OCI-LY1 (cell line): ENCODE measurements at regions not wholly inside any gene's neighbourhood (a gene's known extent, or its start where the extent isn't known, plus 50 kb on each side); places are given as distances from the start of the nearest gene placed in this dataset.

ENCODE experiments used
- H2AFZ ChIP-seq: fragments of 200-600 bp; sonication (generic), shearing (Covaris generic); 2 replicates; pipeline ENCODE4 v1.6.0; 2014; ENCODE audit warnings: antibody characterized with exemption, mild to moderate bottlenecking, low read length
- H3F3A ChIP-seq: fragments of 200-600 bp; sonication (generic), shearing (Covaris generic); 2 replicates; pipeline ENCODE4 v1.6.0; 2014; ENCODE audit warnings: mild to moderate bottlenecking, antibody characterized with exemption, low read length, moderate library complexity; ENCODE audit not compliant: insufficient read depth
- H3K27ac ChIP-seq: fragments of 200-600 bp; sonication (generic); 2 replicates; pipeline ENCODE4 v1.5.1; 2014; ENCODE audit warnings: low read length, mixed run types, mild to moderate bottlenecking, low read depth; ENCODE audit not compliant: poor library complexity, severe bottlenecking
- H3K27me3 ChIP-seq: fragments of 200-600 bp; sonication (generic); 2 replicates; pipeline ENCODE4 v1.6.0; 2014; ENCODE audit warnings: antibody characterized with exemption, mild to moderate bottlenecking, low read length, moderate library complexity; ENCODE audit not compliant: insufficient read depth
- H3K36me3 ChIP-seq: fragments of 200-600 bp; sonication (generic); 2 replicates; pipeline ENCODE4 v1.6.1; 2014; ENCODE audit warnings: mild to moderate bottlenecking, antibody characterized with exemption, low read length, moderate library complexity, mixed read lengths; ENCODE audit not compliant: insufficient read depth
- H3K4me1 ChIP-seq: fragments of 200-600 bp; sonication (generic); 2 replicates; pipeline ENCODE4 v1.5.1; 2014; ENCODE audit warnings: mild to moderate bottlenecking, low read length, moderate library complexity; ENCODE audit not compliant: insufficient read depth, severe bottlenecking
- H3K4me2 ChIP-seq: fragments of 200-600 bp; sonication (generic), shearing (Covaris generic); 2 replicates; pipeline ENCODE4 v1.6.1; 2014; ENCODE audit warnings: low read length
- H3K4me3 ChIP-seq: fragments of 200-600 bp; sonication (generic); 2 replicates; pipeline ENCODE4 v1.5.1; 2014; ENCODE audit warnings: low read length, low read depth, mild to moderate bottlenecking, mixed read lengths; ENCODE audit not compliant: poor library complexity, severe bottlenecking
- H3K79me2 ChIP-seq: fragments of 200-600 bp; shearing (Covaris generic); 2 replicates; pipeline ENCODE4 v1.6.1; 2016; ENCODE audit warnings: mixed run types, low read length, mixed read lengths; ENCODE audit not compliant: insufficient read depth
- H3K9ac ChIP-seq: fragments of 200-600 bp; sonication (generic), shearing (Covaris generic); 2 replicates; pipeline ENCODE4 v1.6.1; 2014; ENCODE audit warnings: mild to moderate bottlenecking, low read length, mixed read lengths
- H3K9me2 ChIP-seq: fragments of 200-600 bp; sonication (generic), shearing (Covaris generic); 2 replicates; pipeline ENCODE4 v1.6.1; 2014; ENCODE audit warnings: low read depth, mild to moderate bottlenecking, low read length, mixed read lengths
- H3K9me3 ChIP-seq: fragments of 200-600 bp; shearing (Covaris generic); 2 replicates; pipeline ENCODE4 v1.6.1; 2014; ENCODE audit warnings: low read length, mixed read lengths
- H4K20me1 ChIP-seq: fragments of 200-600 bp; sonication (generic), shearing (Covaris generic); 2 replicates; pipeline ENCODE4 v1.6.0; 2016; ENCODE audit warnings: mild to moderate bottlenecking, low read length; ENCODE audit not compliant: insufficient read depth
- EZH2 ChIP-seq: fragments of 200-600 bp; sonication (generic), shearing (Covaris generic); IDR thresholded peaks from 2 replicates; pipeline ENCODE4 v1.8.0; 2017; ENCODE audit warnings: borderline replicate concordance, mixed run types, mild to moderate bottlenecking, antibody characterized with exemption, low read length, moderate library complexity, mixed read lengths
- TF ChIP-seq, protein P1 (sequence below): fragments of 200-600 bp; sonication (generic), shearing (Covaris generic); IDR thresholded peaks from 2 replicates; pipeline ENCODE4 v1.5.1; 2017; ENCODE audit warnings: mild to moderate bottlenecking, antibody characterized with exemption, low read length, moderate library complexity, mixed read lengths

DNA sequence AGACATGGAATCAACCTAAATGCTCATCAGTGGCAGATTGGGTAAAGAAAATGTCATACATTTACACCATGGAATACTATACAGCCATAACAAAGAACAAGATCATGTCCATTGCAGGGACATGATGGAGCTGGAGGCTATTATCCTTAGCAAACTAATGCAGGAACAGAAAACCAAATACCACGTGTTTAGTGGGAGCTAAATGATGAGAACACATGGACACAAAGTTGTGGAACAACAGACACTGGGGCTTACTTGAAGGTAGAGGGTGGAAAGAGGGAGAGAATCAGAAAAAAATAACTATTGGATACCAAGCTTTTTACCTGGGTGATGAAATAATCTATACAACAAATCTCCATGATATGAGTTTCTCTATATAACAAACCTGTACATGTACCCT lies 701.3 kb downstream of the TBC1D32 start:
- Histone ChIP-seq H3K9ac (no peak overlapping the region), H3K9me3 (no peaks in the 10 kb centered on the region), H3K9me2 (no peaks in the 10 kb centered on the region), H3K27me3 (no peaks in the 10 kb centered on the region), H3K36me3 (no peaks in the 10 kb centered on the region), H3K79me2 (no peaks in the 10 kb centered on the region), H3K4me1 (no peaks in the 10 kb centered on the region), H3K4me2 (no peak overlapping the region), H4K20me1 (no peaks in the 10 kb centered on the region), H3K27ac (no peak overlapping the region), H3K4me3 (no peak overlapping the region), H3F3A (no peaks in the 10 kb centered on the region), H2AFZ (no peak overlapping the region)
- TF ChIP-seq EZH2: no peak
- TF ChIP-seq, protein P1, sequence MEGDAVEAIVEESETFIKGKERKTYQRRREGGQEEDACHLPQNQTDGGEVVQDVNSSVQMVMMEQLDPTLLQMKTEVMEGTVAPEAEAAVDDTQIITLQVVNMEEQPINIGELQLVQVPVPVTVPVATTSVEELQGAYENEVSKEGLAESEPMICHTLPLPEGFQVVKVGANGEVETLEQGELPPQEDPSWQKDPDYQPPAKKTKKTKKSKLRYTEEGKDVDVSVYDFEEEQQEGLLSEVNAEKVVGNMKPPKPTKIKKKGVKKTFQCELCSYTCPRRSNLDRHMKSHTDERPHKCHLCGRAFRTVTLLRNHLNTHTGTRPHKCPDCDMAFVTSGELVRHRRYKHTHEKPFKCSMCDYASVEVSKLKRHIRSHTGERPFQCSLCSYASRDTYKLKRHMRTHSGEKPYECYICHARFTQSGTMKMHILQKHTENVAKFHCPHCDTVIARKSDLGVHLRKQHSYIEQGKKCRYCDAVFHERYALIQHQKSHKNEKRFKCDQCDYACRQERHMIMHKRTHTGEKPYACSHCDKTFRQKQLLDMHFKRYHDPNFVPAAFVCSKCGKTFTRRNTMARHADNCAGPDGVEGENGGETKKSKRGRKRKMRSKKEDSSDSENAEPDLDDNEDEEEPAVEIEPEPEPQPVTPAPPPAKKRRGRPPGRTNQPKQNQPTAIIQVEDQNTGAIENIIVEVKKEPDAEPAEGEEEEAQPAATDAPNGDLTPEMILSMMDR: no peak

DNA sequence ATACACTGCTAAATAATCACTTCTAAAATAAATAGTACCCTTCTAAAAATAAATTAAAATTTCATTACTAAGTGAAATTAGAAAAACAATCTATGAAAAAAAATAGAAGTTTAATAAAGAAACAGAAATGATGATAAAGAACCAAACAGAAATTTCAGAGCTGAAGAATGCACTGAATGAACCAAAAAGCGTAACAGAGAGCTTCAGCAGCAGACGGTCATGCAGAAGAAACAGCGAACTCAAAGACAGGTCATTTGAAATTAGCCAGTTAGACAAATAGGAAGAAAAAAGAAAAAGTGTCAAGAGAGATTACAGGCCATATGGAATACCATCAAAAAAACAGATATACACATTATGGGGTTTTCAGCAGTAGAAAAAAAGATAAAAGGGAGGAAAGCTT lies 706.7 kb downstream of the TBC1D32 start:
- H3K9ac ChIP-seq: no peak overlapping the region
- H3K4me2 ChIP-seq: no peak overlapping the region
- TF ChIP-seq EZH2: no peak
- TF ChIP-seq, protein P1: no peak
- H3K36me3 ChIP-seq: no peaks in the 10 kb centered on the region
- H3K4me1 ChIP-seq: no peaks in the 10 kb centered on the region
- H3K27me3 ChIP-seq: no peaks in the 10 kb centered on the region
- no peak overlapping the region for H2AFZ ChIP-seq
- no peaks in the 10 kb centered on the region for H3K9me2 ChIP-seq
- H4K20me1 ChIP-seq: no peaks in the 10 kb centered on the region
- H3K79me2 ChIP-seq: no peaks in the 10 kb centered on the region
- H3K4me3 ChIP-seq: no peak overlapping the region
- no peak overlapping the region for H3K27ac ChIP-seq
- no peaks in the 10 kb centered on the region for H3K9me3 ChIP-seq
- H3F3A ChIP-seq: no peaks in the 10 kb centered on the region

DNA sequence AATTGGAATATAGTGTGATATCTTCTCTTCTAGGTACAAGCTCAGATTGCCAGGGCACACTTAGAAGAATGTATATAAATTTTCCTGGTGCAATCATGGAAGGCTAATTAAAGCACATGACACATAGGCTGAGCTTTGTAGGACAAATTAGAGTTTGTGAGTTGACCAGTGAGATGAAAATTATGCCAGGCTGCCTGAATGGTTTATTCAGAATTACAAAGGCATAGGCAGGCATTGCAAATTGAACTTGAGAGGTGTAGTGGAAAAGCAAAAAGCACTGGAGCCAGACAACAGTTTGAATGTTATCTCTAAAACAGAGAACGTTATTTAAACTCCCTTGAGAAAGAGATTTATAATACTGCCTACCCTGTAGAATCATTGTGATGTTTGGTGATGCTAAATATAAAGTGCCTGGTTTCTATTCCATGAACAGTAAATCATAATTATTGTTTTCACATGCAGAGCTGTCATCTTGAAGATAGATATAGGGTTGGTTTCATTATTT lies 712.1 kb downstream of the TBC1D32 start:
- Histone ChIP-seq H3K79me2 (no peaks in the 10 kb centered on the region), H3K27me3 (no peaks in the 10 kb centered on the region), H2AFZ (no peak overlapping the region), H3K9me2 (no peaks in the 10 kb centered on the region), H3F3A (no peaks in the 10 kb centered on the region), H3K36me3 (no peaks in the 10 kb centered on the region), H3K9ac (no peak overlapping the region), H3K9me3 (no peaks in the 10 kb centered on the region), H3K4me1 (no peaks in the 10 kb centered on the region), H3K4me2 (no peak overlapping the region), H3K4me3 (no peak overlapping the region), H4K20me1 (no peaks in the 10 kb centered on the region), H3K27ac (no peak overlapping the region)
- TF ChIP-seq, protein P1: no peak
- TF ChIP-seq EZH2: no peak
